GM03348 (cell line): ENCODE measurements at regions not wholly inside any gene's neighbourhood (a gene's known extent, or its start where the extent isn't known, plus 50 kb on each side); places are given as distances from the start of the nearest gene placed in this dataset.
A peak's percentile ranks its signal among the peaks of the same experiment; 100 is the strongest.

ENCODE experiments used
- DNase-seq: peaks from one replicate; pipeline ENCODE4 v3.0.0; 2012; ENCODE audit warnings: low spot score

- DNase-seq = no peak
These were observed 1164.3 kb upstream of the GYPC start for GRCh38 chr2:125491663-125492062.

- DNase-seq = no peak
These were observed 1143.6 kb upstream of the GYPC start for GRCh38 chr2:125512313-125512712.

- peak; percentile 12 for DNase-seq
These were observed 1139.4 kb upstream of the GYPC start for GRCh38 chr2:125516496-125517109.

GRCh38 chr2:125526093-125526492, 1129.9 kb upstream of the GYPC start:
- DNase-seq = no peak

GRCh38 chr2:125535089-125535488, 1120.9 kb upstream of the GYPC start:
- no peak for DNase-seq

GRCh38 chr2:125543968-125544514, 1111.9 kb upstream of the GYPC start:
- DNase-seq = no peak

GRCh38 chr2:125553768-125554167, 1102.2 kb upstream of the GYPC start:
- DNase-seq = no peak

- DNase-seq = no peak
These were observed 1101.0 kb upstream of the GYPC start for GRCh38 chr2:125554956-125555355.

GRCh38 chr2:125559186-125559585, 1096.8 kb upstream of the GYPC start:
- DNase-seq = no peak

GRCh38 chr2:125560855-125561254, 1095.1 kb upstream of the GYPC start:
- no peak for DNase-seq

GRCh38 chr2:125561302-125561701, 1094.7 kb upstream of the GYPC start:
- no peak for DNase-seq

GRCh38 chr2:125562924-125563323, 1093.0 kb upstream of the GYPC start:
- no peak for DNase-seq

- no peak for DNase-seq
These were observed 1091.5 kb upstream of the GYPC start for GRCh38 chr2:125564471-125564870.

GRCh38 chr2:125566422-125566821, 1089.5 kb upstream of the GYPC start:
- no peak for DNase-seq

- DNase-seq = no peak
These were observed 1088.9 kb upstream of the GYPC start for GRCh38 chr2:125567100-125567499.

GRCh38 chr2:125572660-125573059, 1083.3 kb upstream of the GYPC start:
- DNase-seq = no peak

GRCh38 chr2:125573432-125573831, 1082.5 kb upstream of the GYPC start:
- DNase-seq = no peak

- no peak for DNase-seq
These were observed 1079.4 kb upstream of the GYPC start for GRCh38 chr2:125576558-125576957.

GRCh38 chr2:125581557-125581956, 1074.4 kb upstream of the GYPC start:
- no peak for DNase-seq

GRCh38 chr2:125582516-125582915, 1073.4 kb upstream of the GYPC start:
- DNase-seq = no peak

GRCh38 chr2:125584732-125585131, 1071.2 kb upstream of the GYPC start:
- DNase-seq = no peak

GRCh38 chr2:125588780-125589179, 1067.2 kb upstream of the GYPC start:
- no peak for DNase-seq

- no peak for DNase-seq
These were observed 1064.0 kb upstream of the GYPC start for GRCh38 chr2:125591954-125592353.

GRCh38 chr2:125593036-125593435, 1062.9 kb upstream of the GYPC start:
- DNase-seq = no peak
